ENCODE measurements at regions not wholly inside any gene's neighbourhood (a gene's known extent, or its start where the extent isn't known, plus 50 kb on each side); places are given as distances from the start of the nearest gene placed in this dataset.

DNA sequence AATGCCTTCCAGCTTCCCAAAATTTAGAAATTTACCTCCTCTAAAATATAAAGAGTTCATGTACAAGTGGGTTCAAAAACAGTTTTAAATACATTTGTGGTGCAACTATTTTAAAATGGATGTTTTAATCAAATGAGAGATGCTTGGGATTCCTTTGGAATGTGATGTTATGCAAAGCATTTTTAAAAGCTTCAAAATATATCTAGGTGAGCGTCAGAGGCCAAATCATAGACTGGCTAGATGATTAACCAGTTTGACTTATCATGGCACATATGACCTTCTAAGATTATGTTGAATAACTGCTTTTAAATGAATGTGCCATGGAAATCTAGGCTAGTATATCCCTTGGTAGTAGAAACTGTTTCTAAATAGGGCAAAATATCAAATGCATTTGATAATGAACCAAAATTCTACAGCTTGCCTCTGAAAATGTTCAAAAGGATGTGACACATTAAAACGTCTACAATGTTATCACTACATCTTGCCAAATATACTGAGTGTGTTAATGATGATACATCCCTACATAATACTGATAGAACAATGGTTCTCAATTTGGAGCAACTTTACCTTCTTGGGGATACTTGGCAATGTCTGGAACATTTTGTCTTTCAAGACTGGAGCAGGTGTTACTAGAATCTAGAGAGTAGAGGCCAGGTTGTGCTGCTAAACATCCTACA, 650.9 kb upstream of the ADGRL2 start:
- no peaks in the 10 kb centered on the region for H3K4me1 ChIP-seq (ENCODE audit: control insufficient read depth in 3 of 3, insufficient read depth in 3 of 3, low read length in 3 of 3)
- no peak overlapping the region for H3K27ac ChIP-seq (ENCODE audit: low read depth, low read length)
- no peaks in the 10 kb centered on the region for H3K36me3 ChIP-seq (ENCODE audit: control insufficient read depth in 3 of 3, insufficient read depth in 3 of 3, low read length in 3 of 3)
- no peak overlapping the region for H3K4me3 ChIP-seq (ENCODE audit: low read length in 3 of 3)
- no peak overlapping the region for H3K9ac ChIP-seq (ENCODE audit: low read depth in 1 of 3, low read length in 3 of 3)
- H3K9me3 ChIP-seq (ENCODE audit: control insufficient read depth in 3 of 3, low read length in 3 of 3): no peaks in the 10 kb centered on the region
- H3K27me3 ChIP-seq (ENCODE audit: control insufficient read depth in 3 of 3, insufficient read depth in 3 of 3, low read length in 3 of 3): no peaks in the 10 kb centered on the region

DNA sequence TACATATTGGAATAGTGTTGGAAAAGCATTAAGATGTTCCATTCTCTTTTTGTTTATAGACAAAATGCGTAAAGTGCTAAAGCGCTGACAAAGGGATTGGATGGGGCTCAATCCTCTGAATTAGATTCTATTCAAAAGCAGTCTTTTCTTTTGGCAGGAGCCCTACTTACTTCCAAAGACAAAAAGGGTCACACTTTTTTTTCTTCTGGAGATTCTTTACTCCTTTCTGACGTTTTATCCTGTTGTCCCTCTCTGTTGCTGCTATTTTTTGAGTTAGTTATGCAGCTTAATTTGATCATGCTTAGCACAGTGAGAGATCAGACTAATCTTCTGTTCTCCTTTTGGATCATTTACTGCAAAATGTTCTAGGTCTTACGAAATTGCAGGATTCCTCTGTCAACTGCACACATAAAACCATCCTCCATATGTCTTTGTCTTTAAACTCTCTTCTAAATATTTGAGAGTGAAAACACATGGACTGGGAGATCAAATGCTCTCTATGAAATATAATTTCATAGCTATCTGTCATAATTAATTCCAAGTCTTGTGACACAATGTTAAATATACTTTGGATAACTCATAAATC, 656.4 kb upstream of the ADGRL2 start:
- no peaks in the 10 kb centered on the region for H3K27me3 ChIP-seq (ENCODE audit: control insufficient read depth in 3 of 3, insufficient read depth in 3 of 3, low read length in 3 of 3)
- H3K9me3 ChIP-seq (ENCODE audit: control insufficient read depth in 3 of 3, low read length in 3 of 3): no peaks in the 10 kb centered on the region
- H3K36me3 ChIP-seq (ENCODE audit: control insufficient read depth in 3 of 3, insufficient read depth in 3 of 3, low read length in 3 of 3): no peaks in the 10 kb centered on the region
- no peaks in the 10 kb centered on the region for H3K4me1 ChIP-seq (ENCODE audit: control insufficient read depth in 3 of 3, insufficient read depth in 3 of 3, low read length in 3 of 3)
- H3K9ac ChIP-seq (ENCODE audit: low read depth in 1 of 3, low read length in 3 of 3): no peak overlapping the region
- no peak overlapping the region for H3K4me3 ChIP-seq (ENCODE audit: low read length in 3 of 3)
- H3K27ac ChIP-seq (ENCODE audit: low read depth, low read length): no peak overlapping the region

DNA sequence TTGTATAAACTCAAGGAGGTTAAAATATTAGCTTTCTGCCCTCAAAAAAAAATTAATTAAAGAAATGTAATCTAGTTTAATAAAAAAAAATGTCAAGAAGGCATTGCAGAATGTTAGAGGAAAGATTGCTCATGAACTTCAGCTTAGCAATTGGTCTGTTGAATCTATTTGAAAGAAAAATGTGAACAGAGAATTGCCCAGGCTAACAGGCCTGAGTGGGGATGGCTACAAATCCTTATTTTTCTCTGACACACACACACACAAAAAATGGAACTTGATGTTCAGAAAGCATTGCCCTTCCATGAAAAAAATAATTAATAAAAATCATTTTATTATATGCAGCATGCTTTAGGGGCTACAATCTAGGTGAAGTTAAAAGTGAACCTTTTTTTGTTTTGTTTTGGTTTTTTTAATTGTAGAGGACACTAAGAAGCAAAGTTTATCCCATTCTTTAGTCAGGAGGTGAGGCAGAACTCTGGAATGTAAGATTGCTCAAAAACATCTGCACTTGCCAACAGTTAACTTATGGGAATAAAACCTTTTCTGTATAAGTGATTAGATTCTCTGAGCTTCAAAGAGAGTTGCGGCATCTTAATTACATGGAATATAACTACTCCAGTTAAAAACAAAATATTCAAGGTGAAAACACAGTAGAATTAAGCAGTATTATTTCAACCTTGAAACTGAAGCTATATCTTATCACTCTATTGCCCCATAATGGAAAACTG, 658.5 kb upstream of the ADGRL2 start:
- no peak overlapping the region for H3K27ac ChIP-seq (ENCODE audit: low read depth, low read length)
- H3K4me1 ChIP-seq (ENCODE audit: control insufficient read depth in 3 of 3, insufficient read depth in 3 of 3, low read length in 3 of 3): no peaks in the 10 kb centered on the region
- no peak overlapping the region for H3K9ac ChIP-seq (ENCODE audit: low read depth in 1 of 3, low read length in 3 of 3)
- no peaks in the 10 kb centered on the region for H3K36me3 ChIP-seq (ENCODE audit: control insufficient read depth in 3 of 3, insufficient read depth in 3 of 3, low read length in 3 of 3)
- H3K9me3 ChIP-seq (ENCODE audit: control insufficient read depth in 3 of 3, low read length in 3 of 3): no peaks in the 10 kb centered on the region
- H3K27me3 ChIP-seq (ENCODE audit: control insufficient read depth in 3 of 3, insufficient read depth in 3 of 3, low read length in 3 of 3): no peaks in the 10 kb centered on the region
- no peak overlapping the region for H3K4me3 ChIP-seq (ENCODE audit: low read length in 3 of 3)

- no peaks in the 10 kb centered on the region for H3K4me1 ChIP-seq (ENCODE audit: control insufficient read depth in 3 of 3, insufficient read depth in 3 of 3, low read length in 3 of 3)
- no peaks in the 10 kb centered on the region for H3K27me3 ChIP-seq (ENCODE audit: control insufficient read depth in 3 of 3, insufficient read depth in 3 of 3, low read length in 3 of 3)
- H3K36me3 ChIP-seq (ENCODE audit: control insufficient read depth in 3 of 3, insufficient read depth in 3 of 3, low read length in 3 of 3): no peaks in the 10 kb centered on the region
- H3K9ac ChIP-seq (ENCODE audit: low read depth in 1 of 3, low read length in 3 of 3): no peak overlapping the region
- no peak overlapping the region for H3K27ac ChIP-seq (ENCODE audit: low read depth, low read length)
- H3K9me3 ChIP-seq (ENCODE audit: control insufficient read depth in 3 of 3, low read length in 3 of 3): no peaks in the 10 kb centered on the region
- H3K4me3 ChIP-seq (ENCODE audit: low read length in 3 of 3): no peak overlapping the region
Observed at GRCh38 chr1:81135524-81135923, 665.2 kb upstream of the ADGRL2 start.

DNA sequence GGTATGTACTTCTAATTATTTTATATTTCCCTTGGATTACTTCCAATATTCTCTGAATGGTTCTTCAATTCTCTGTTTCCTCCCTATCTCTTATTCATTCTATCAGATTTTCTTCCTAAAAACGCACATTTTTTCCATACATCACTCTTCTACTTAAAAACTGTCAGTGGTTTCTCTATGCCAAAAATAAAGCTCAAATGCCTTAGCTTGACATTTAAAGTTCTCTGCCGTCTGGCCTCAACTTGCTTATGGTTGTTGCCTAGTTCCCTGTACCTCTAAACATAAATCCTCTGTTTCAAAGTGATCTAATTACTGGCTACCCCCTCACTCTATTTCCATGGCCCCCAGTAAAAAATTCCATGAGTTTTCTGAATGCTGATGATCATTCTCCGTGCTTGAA, 671.0 kb upstream of the ADGRL2 start:
- Histone ChIP-seq H3K36me3 (ENCODE audit: control insufficient read depth in 3 of 3, insufficient read depth in 3 of 3, low read length in 3 of 3) (no peaks in the 10 kb centered on the region), H3K9me3 (ENCODE audit: control insufficient read depth in 3 of 3, low read length in 3 of 3) (no peaks in the 10 kb centered on the region), H3K27ac (ENCODE audit: low read depth, low read length) (no peak overlapping the region), H3K4me1 (ENCODE audit: control insufficient read depth in 3 of 3, insufficient read depth in 3 of 3, low read length in 3 of 3) (no peaks in the 10 kb centered on the region), H3K9ac (ENCODE audit: low read depth in 1 of 3, low read length in 3 of 3) (no peak overlapping the region), H3K27me3 (ENCODE audit: control insufficient read depth in 3 of 3, insufficient read depth in 3 of 3, low read length in 3 of 3) (no peaks in the 10 kb centered on the region), H3K4me3 (ENCODE audit: low read length in 3 of 3) (no peak overlapping the region)

GRCh38 chr1:81129366-81129765, 671.4 kb upstream of the ADGRL2 start:
- Histone ChIP-seq H3K36me3 (ENCODE audit: control insufficient read depth in 3 of 3, insufficient read depth in 3 of 3, low read length in 3 of 3) (no peaks in the 10 kb centered on the region), H3K9ac (ENCODE audit: low read depth in 1 of 3, low read length in 3 of 3) (no peak overlapping the region), H3K9me3 (ENCODE audit: control insufficient read depth in 3 of 3, low read length in 3 of 3) (no peaks in the 10 kb centered on the region), H3K27me3 (ENCODE audit: control insufficient read depth in 3 of 3, insufficient read depth in 3 of 3, low read length in 3 of 3) (no peaks in the 10 kb centered on the region), H3K4me3 (ENCODE audit: low read length in 3 of 3) (no peak overlapping the region), H3K27ac (ENCODE audit: low read depth, low read length) (no peak overlapping the region), H3K4me1 (ENCODE audit: control insufficient read depth in 3 of 3, insufficient read depth in 3 of 3, low read length in 3 of 3) (no peaks in the 10 kb centered on the region)

- Histone ChIP-seq H3K27me3 (ENCODE audit: control insufficient read depth in 3 of 3, insufficient read depth in 3 of 3, low read length in 3 of 3) (no peaks in the 10 kb centered on the region), H3K9ac (ENCODE audit: low read depth in 1 of 3, low read length in 3 of 3) (no peak overlapping the region), H3K36me3 (ENCODE audit: control insufficient read depth in 3 of 3, insufficient read depth in 3 of 3, low read length in 3 of 3) (no peaks in the 10 kb centered on the region), H3K4me3 (ENCODE audit: low read length in 3 of 3) (no peak overlapping the region), H3K27ac (ENCODE audit: low read depth, low read length) (no peak overlapping the region), H3K9me3 (ENCODE audit: control insufficient read depth in 3 of 3, low read length in 3 of 3) (no peaks in the 10 kb centered on the region), H3K4me1 (ENCODE audit: control insufficient read depth in 3 of 3, insufficient read depth in 3 of 3, low read length in 3 of 3) (no peaks in the 10 kb centered on the region)
Observed at GRCh38 chr1:81128079-81128478, 672.7 kb upstream of the ADGRL2 start.

- H3K4me3 ChIP-seq (ENCODE audit: low read length in 3 of 3): no peak overlapping the region
- no peaks in the 10 kb centered on the region for H3K9me3 ChIP-seq (ENCODE audit: control insufficient read depth in 3 of 3, low read length in 3 of 3)
- no peaks in the 10 kb centered on the region for H3K36me3 ChIP-seq (ENCODE audit: control insufficient read depth in 3 of 3, insufficient read depth in 3 of 3, low read length in 3 of 3)
- no peak overlapping the region for H3K9ac ChIP-seq (ENCODE audit: low read depth in 1 of 3, low read length in 3 of 3)
- no peak overlapping the region for H3K27ac ChIP-seq (ENCODE audit: low read depth, low read length)
- no peaks in the 10 kb centered on the region for H3K27me3 ChIP-seq (ENCODE audit: control insufficient read depth in 3 of 3, insufficient read depth in 3 of 3, low read length in 3 of 3)
- H3K4me1 ChIP-seq (ENCODE audit: control insufficient read depth in 3 of 3, insufficient read depth in 3 of 3, low read length in 3 of 3): no peaks in the 10 kb centered on the region
Observed at GRCh38 chr1:81126989-81127581, 673.6 kb upstream of the ADGRL2 start.

DNA sequence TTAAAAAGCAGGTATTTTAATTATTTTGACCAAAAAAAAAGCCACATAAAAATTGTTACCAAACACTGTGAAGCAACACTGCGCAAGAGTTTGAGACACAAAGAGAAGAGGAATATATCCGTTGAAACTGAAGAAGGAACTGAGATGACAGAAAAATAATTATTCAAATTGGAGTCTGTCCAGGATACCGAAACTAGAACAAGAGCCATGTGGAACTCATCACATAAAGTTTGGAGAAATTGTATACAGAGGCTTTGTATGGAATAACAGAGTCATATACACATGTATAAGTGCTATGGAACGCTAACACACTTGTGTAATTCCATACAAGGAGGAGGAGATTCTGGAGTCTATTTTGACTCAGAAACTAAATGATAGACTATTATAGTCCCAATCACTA, 675.1 kb upstream of the ADGRL2 start:
- H3K27me3 ChIP-seq (ENCODE audit: control insufficient read depth in 3 of 3, insufficient read depth in 3 of 3, low read length in 3 of 3): no peaks in the 10 kb centered on the region
- no peak overlapping the region for H3K9ac ChIP-seq (ENCODE audit: low read depth in 1 of 3, low read length in 3 of 3)
- no peak overlapping the region for H3K4me3 ChIP-seq (ENCODE audit: low read length in 3 of 3)
- no peaks in the 10 kb centered on the region for H3K4me1 ChIP-seq (ENCODE audit: control insufficient read depth in 3 of 3, insufficient read depth in 3 of 3, low read length in 3 of 3)
- no peaks in the 10 kb centered on the region for H3K9me3 ChIP-seq (ENCODE audit: control insufficient read depth in 3 of 3, low read length in 3 of 3)
- H3K27ac ChIP-seq (ENCODE audit: low read depth, low read length): no peak overlapping the region
- H3K36me3 ChIP-seq (ENCODE audit: control insufficient read depth in 3 of 3, insufficient read depth in 3 of 3, low read length in 3 of 3): no peaks in the 10 kb centered on the region

DNA sequence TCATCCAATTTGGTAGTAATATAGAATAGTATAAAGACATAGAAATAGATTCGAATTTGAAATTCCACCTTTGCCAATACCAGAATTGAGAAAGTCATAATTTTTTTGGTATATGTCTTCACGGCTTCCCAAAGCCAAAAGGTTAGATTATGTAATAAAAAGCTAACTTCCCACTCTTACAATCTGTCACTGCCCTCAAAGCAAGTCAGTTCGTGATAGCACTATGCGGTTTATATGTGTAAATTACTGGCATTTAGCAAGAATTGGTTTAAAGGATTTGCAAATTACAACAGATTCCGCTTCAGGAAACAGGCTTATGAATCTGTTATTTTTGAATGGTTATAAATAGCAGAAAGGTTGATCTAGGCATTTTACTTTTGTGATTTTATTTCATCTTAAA, 679.4 kb upstream of the ADGRL2 start:
- Histone ChIP-seq H3K9ac (ENCODE audit: low read depth in 1 of 3, low read length in 3 of 3) (no peak overlapping the region), H3K4me1 (ENCODE audit: control insufficient read depth in 3 of 3, insufficient read depth in 3 of 3, low read length in 3 of 3) (no peaks in the 10 kb centered on the region), H3K4me3 (ENCODE audit: low read length in 3 of 3) (no peak overlapping the region), H3K27me3 (ENCODE audit: control insufficient read depth in 3 of 3, insufficient read depth in 3 of 3, low read length in 3 of 3) (no peaks in the 10 kb centered on the region), H3K36me3 (ENCODE audit: control insufficient read depth in 3 of 3, insufficient read depth in 3 of 3, low read length in 3 of 3) (no peaks in the 10 kb centered on the region), H3K27ac (ENCODE audit: low read depth, low read length) (no peak overlapping the region), H3K9me3 (ENCODE audit: control insufficient read depth in 3 of 3, low read length in 3 of 3) (no peaks in the 10 kb centered on the region)
